ENCODE measurements at regions not wholly inside any gene's neighbourhood (a gene's known extent, or its start where the extent isn't known, plus 50 kb on each side); places are given as distances from the start of the nearest gene placed in this dataset.

DNA sequence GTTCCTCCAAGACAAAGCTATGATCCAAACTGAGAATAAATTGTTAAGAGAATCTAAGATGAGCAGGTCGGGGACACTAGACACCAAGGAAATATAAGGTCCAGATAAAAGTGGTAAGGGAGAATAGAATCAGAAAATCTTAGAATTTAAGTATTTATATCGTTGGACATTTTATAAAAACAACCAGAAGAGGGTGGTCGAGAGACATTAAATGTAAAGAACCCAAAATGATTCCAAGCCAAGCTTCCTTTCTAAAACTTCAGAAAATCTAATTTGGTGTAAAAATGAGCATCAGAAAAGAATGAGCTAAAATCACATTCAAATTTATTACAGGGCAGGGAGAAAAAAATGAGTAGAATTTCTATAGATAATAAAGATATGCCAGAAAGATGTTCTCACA lies 97.8 kb upstream of the OGFRL1 start:
- Mint-ChIP-seq H3K27me3 (peaks cover 34% of the 10 kb centered on the region), H3K27ac (ENCODE audit: low read depth) (no peak overlapping the region), H3K36me3 (ENCODE audit: insufficient read depth) (no peaks in the 10 kb centered on the region), H3K4me1 (no peaks in the 10 kb centered on the region), H3K4me3 (no peak overlapping the region), H3K9me3 (no peaks in the 10 kb centered on the region)
- DNase-seq (ENCODE audit: low spot score in 2 of 2) (no peak), ATAC-seq (replicated peaks; ENCODE audit: extremely low read depth, poor library complexity, severe bottlenecking) (no peak)

DNA sequence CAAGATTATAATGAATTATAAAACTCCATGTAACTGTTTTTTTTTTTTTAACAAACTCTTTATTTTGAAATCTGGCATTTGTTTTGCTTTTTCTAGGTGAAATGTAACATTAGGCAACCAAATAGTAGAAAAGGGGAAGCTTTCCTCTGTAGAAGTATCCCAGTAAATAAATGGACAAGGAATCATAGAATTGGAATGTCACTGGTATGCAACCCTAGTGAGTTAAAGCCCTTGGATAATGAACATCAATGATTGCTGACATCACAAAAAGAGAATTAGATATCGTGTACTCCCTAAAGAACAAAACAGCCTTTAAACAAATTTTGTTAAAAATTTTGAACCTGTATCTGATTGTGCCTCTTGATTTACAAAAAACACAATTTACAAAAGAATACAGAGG lies 93.9 kb upstream of the OGFRL1 start:
- Mint-ChIP-seq H3K4me3 (no peak overlapping the region), H3K27me3 (peaks cover 10% of the 10 kb centered on the region), H3K27ac (ENCODE audit: low read depth) (no peak overlapping the region), H3K4me1 (no peaks in the 10 kb centered on the region), H3K9me3 (no peaks in the 10 kb centered on the region), H3K36me3 (ENCODE audit: insufficient read depth) (no peaks in the 10 kb centered on the region)
- no peak for ATAC-seq (replicated peaks; ENCODE audit: extremely low read depth, poor library complexity, severe bottlenecking)
- no peak for DNase-seq (ENCODE audit: low spot score in 2 of 2)

DNA sequence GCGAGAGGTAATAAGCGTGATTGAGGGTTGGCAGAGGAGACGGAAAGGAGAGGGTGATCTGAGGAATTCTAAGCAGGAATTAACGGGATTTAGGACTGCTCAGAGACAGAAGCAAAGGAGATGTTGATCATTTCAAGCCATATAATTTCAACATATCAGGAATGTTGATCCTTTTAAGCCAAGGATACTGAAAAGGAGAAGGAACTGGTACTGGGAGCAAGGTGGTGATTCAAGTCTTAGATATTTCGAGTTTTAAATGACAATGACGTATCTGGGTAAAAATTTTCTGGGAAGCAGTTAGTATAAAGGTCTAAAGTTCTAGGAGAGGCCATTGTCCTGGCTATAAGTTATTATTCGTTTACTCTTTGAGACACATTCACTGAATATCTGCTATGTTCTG lies 91.3 kb upstream of the OGFRL1 start:
- H3K36me3 Mint-ChIP-seq (ENCODE audit: insufficient read depth): no peaks in the 10 kb centered on the region
- H3K9me3 Mint-ChIP-seq: no peaks in the 10 kb centered on the region
- ATAC-seq (replicated peaks; ENCODE audit: extremely low read depth, poor library complexity, severe bottlenecking) (no peak), DNase-seq (ENCODE audit: low spot score in 2 of 2) (no peak)
- no peaks in the 10 kb centered on the region for H3K27me3 Mint-ChIP-seq
- H3K4me3 Mint-ChIP-seq: no peak overlapping the region
- no peaks in the 10 kb centered on the region for H3K4me1 Mint-ChIP-seq
- no peak overlapping the region for H3K27ac Mint-ChIP-seq (ENCODE audit: low read depth)

- Mint-ChIP-seq H3K4me3 (no peak overlapping the region), H3K27ac (ENCODE audit: low read depth) (no peak overlapping the region), H3K36me3 (ENCODE audit: insufficient read depth) (no peaks in the 10 kb centered on the region), H3K4me1 (no peaks in the 10 kb centered on the region), H3K9me3 (no peaks in the 10 kb centered on the region), H3K27me3 (no peaks in the 10 kb centered on the region)
- DNase-seq (ENCODE audit: low spot score in 2 of 2) (no peak), ATAC-seq (replicated peaks; ENCODE audit: extremely low read depth, poor library complexity, severe bottlenecking) (no peak)
These were observed 90.8 kb upstream of the OGFRL1 start for GRCh38 chr6:71197780-71198179.

GRCh38 chr6:71198908-71199307 lies 89.7 kb upstream of the OGFRL1 start:
- H3K9me3 Mint-ChIP-seq: no peaks in the 10 kb centered on the region
- no peaks in the 10 kb centered on the region for H3K36me3 Mint-ChIP-seq (ENCODE audit: insufficient read depth)
- H3K4me1 Mint-ChIP-seq: no peaks in the 10 kb centered on the region
- peaks cover 8% of the 10 kb centered on the region for H3K27me3 Mint-ChIP-seq
- no peak overlapping the region for H3K4me3 Mint-ChIP-seq
- ATAC-seq (replicated peaks; ENCODE audit: extremely low read depth, poor library complexity, severe bottlenecking) (no peak), DNase-seq (ENCODE audit: low spot score in 2 of 2) (no peak)
- H3K27ac Mint-ChIP-seq (ENCODE audit: low read depth): no peak overlapping the region

- no peaks in the 10 kb centered on the region for H3K4me1 Mint-ChIP-seq
- ATAC-seq (replicated peaks; ENCODE audit: extremely low read depth, poor library complexity, severe bottlenecking) (no peak), DNase-seq (ENCODE audit: low spot score in 2 of 2) (no peak)
- no peaks in the 10 kb centered on the region for H3K9me3 Mint-ChIP-seq
- no peaks in the 10 kb centered on the region for H3K36me3 Mint-ChIP-seq (ENCODE audit: insufficient read depth)
- H3K4me3 Mint-ChIP-seq: no peak overlapping the region
- no peak overlapping the region for H3K27ac Mint-ChIP-seq (ENCODE audit: low read depth)
- H3K27me3 Mint-ChIP-seq: peaks cover 16% of the 10 kb centered on the region
These were observed 88.9 kb upstream of the OGFRL1 start for GRCh38 chr6:71199736-71200135.

DNA sequence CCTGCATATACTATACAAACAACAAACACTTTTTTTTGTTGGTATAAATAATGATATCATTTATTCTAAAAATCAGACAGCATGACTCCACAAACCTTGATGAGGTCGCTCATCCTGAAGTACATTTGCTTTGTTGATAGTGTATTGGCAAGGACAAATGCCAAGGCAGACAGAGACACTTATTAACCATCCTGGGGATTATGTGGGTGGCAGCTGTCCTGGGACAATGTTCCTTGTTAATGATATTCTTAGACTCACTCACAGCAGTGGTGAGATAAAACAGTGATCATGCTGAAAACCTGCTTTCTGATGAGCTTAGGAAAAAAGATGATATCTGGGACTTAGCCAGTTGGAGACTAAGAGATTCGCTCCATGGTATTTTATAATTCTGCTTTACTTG lies 85.4 kb upstream of the OGFRL1 start:
- no peak for ATAC-seq (replicated peaks; ENCODE audit: extremely low read depth, poor library complexity, severe bottlenecking)
- no peak for DNase-seq (ENCODE audit: low spot score in 2 of 2)
- Mint-ChIP-seq H3K27ac (ENCODE audit: low read depth) (no peak overlapping the region), H3K4me1 (no peaks in the 10 kb centered on the region), H3K4me3 (no peak overlapping the region), H3K27me3 (peaks cover 24% of the 10 kb centered on the region), H3K9me3 (no peaks in the 10 kb centered on the region), H3K36me3 (ENCODE audit: insufficient read depth) (no peaks in the 10 kb centered on the region)

GRCh38 chr6:71204741-71205140 lies 83.9 kb upstream of the OGFRL1 start:
- DNase-seq (ENCODE audit: low spot score in 2 of 2): no peak
- H3K27me3 Mint-ChIP-seq: peaks cover 30% of the 10 kb centered on the region
- ATAC-seq (replicated peaks; ENCODE audit: extremely low read depth, poor library complexity, severe bottlenecking): no peak
- H3K4me3 Mint-ChIP-seq: no peak overlapping the region
- H3K36me3 Mint-ChIP-seq (ENCODE audit: insufficient read depth): no peaks in the 10 kb centered on the region
- H3K4me1 Mint-ChIP-seq: no peaks in the 10 kb centered on the region
- H3K9me3 Mint-ChIP-seq: no peaks in the 10 kb centered on the region
- H3K27ac Mint-ChIP-seq (ENCODE audit: low read depth): no peak overlapping the region

DNA sequence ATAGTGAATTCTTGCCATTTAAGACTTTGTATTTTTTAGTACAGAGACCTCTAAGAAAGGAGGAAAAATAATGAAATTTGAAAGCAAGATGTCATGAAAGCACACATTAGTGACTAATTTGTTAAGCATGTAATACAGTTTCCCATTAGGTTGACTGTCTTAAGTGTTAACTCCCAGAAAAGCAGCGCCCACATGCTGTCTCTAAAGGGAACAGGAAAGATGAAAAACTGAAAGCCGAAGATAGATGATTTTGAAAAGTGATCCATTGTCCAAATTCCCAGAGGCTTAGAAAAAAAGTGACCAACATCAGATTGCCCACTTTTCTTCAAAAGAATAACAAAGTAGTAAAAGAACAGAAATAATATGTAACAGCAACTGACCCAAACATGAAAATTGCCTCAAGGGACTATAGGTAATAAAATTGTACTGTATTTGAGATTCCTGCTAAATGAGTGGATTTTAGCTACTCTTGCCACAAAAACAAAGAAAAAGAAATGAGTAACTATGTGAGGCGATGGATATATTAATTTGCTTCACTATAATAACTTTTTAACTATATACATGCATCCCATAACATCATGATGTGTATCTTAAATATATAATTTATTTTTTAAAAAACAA lies 83.2 kb upstream of the OGFRL1 start:
- Mint-ChIP-seq H3K4me1 (no peaks in the 10 kb centered on the region), H3K27ac (ENCODE audit: low read depth) (no peak overlapping the region), H3K36me3 (ENCODE audit: insufficient read depth) (no peaks in the 10 kb centered on the region)

DNA sequence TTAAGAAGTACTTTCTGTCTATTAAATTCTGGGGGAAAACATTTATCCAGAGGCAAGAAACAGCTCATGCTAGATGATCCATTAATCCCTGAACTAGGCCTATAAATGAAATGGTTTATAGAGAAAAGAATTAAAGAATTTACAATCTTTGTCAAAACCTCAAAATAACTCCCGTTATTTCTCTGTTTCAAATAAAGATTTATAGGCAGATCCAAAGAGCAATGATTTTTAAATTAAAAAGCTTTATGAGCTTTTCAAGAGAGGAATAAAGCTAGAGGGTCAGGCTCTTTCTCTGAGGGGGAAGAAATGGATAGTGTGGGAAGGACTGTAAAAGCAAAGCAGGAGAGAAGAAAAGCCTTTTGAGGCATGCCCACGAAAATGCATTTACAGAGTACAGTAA lies 82.5 kb upstream of the OGFRL1 start:
- DNase-seq (ENCODE audit: low spot score in 2 of 2) (no peak), ATAC-seq (replicated peaks; ENCODE audit: extremely low read depth, poor library complexity, severe bottlenecking) (no peak)
- no peak overlapping the region for H3K4me3 Mint-ChIP-seq
- H3K4me1 Mint-ChIP-seq: no peaks in the 10 kb centered on the region
- H3K27ac Mint-ChIP-seq (ENCODE audit: low read depth): no peak overlapping the region
- H3K36me3 Mint-ChIP-seq (ENCODE audit: insufficient read depth): no peaks in the 10 kb centered on the region
- H3K27me3 Mint-ChIP-seq: peaks cover 35% of the 10 kb centered on the region
- H3K9me3 Mint-ChIP-seq: no peaks in the 10 kb centered on the region

More for the DNA sequence above, 83.2 kb upstream of the OGFRL1 start:
- Mint-ChIP-seq H3K9me3 (no peaks in the 10 kb centered on the region), H3K4me3 (no peak overlapping the region), H3K27me3 (peaks cover 30% of the 10 kb centered on the region)
- DNase-seq (ENCODE audit: low spot score in 2 of 2): no peak
- ATAC-seq (replicated peaks; ENCODE audit: extremely low read depth, poor library complexity, severe bottlenecking): no peak

DNA sequence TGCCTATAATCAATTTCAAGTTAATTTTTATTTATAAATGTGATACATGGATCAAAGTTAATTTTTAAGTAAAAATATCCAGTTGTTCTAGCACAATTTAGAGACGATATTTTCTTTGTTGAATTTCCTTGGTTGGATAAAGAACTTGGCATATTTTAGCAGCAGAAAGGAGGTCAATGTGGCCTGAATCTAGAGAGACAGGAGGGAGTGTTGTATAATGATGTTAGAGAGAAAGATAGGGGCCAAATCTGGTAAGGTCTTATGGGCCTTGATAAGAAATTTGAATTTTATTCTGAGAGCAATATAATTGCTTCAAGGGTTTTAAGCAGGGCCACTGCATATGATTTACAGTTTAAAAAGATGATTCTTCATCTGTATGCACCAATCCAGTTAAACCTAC lies 79.4 kb upstream of the OGFRL1 start:
- H3K9me3 Mint-ChIP-seq: no peaks in the 10 kb centered on the region
- H3K27me3 Mint-ChIP-seq: peaks cover 38% of the 10 kb centered on the region
- no peaks in the 10 kb centered on the region for H3K36me3 Mint-ChIP-seq (ENCODE audit: insufficient read depth)
- no peak for DNase-seq (ENCODE audit: low spot score in 2 of 2)
- no peak overlapping the region for H3K27ac Mint-ChIP-seq (ENCODE audit: low read depth)
- H3K4me3 Mint-ChIP-seq: no peak overlapping the region
- no peaks in the 10 kb centered on the region for H3K4me1 Mint-ChIP-seq
- no peak for ATAC-seq (replicated peaks; ENCODE audit: extremely low read depth, poor library complexity, severe bottlenecking)

GRCh38 chr6:71209626-71210025 lies 79.0 kb upstream of the OGFRL1 start:
- H3K4me3 Mint-ChIP-seq: no peak overlapping the region
- DNase-seq (ENCODE audit: low spot score in 2 of 2) (no peak), ATAC-seq (replicated peaks; ENCODE audit: extremely low read depth, poor library complexity, severe bottlenecking) (no peak)
- no peak overlapping the region for H3K27ac Mint-ChIP-seq (ENCODE audit: low read depth)
- H3K36me3 Mint-ChIP-seq (ENCODE audit: insufficient read depth): no peaks in the 10 kb centered on the region
- H3K27me3 Mint-ChIP-seq: peaks cover 33% of the 10 kb centered on the region
- no peaks in the 10 kb centered on the region for H3K4me1 Mint-ChIP-seq
- H3K9me3 Mint-ChIP-seq: no peaks in the 10 kb centered on the region

GRCh38 chr6:71211799-71212198 lies 76.8 kb upstream of the OGFRL1 start:
- Mint-ChIP-seq H3K9me3 (no peaks in the 10 kb centered on the region), H3K36me3 (ENCODE audit: insufficient read depth) (no peaks in the 10 kb centered on the region), H3K27me3 (peaks cover 25% of the 10 kb centered on the region), H3K4me3 (no peak overlapping the region), H3K4me1 (no peaks in the 10 kb centered on the region), H3K27ac (ENCODE audit: low read depth) (no peak overlapping the region)
- ATAC-seq (replicated peaks; ENCODE audit: extremely low read depth, poor library complexity, severe bottlenecking): no peak
- DNase-seq (ENCODE audit: low spot score in 2 of 2): no peak

DNA sequence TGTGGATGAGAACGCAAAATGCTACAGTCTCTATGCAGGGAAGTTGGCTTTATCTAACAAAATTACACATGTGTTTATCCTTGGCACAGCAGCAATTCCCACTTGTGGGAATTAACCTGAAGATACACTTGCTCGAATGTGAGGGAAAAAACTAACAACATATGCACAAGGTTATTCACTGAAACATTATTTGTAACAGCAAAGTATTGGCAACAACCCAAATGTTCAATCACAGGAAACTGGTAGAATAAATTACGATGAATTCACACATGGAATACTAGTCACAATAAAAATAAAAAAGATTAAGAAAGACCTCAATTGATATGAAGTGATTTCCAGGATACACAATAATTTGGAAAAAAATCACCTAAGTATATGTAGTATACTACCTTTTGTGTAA lies 68.1 kb upstream of the OGFRL1 start:
- H3K4me1 Mint-ChIP-seq: peaks cover 9% of the 10 kb centered on the region
- H3K36me3 Mint-ChIP-seq (ENCODE audit: insufficient read depth): no peaks in the 10 kb centered on the region
- H3K27me3 Mint-ChIP-seq: no peaks in the 10 kb centered on the region
- ATAC-seq (replicated peaks; ENCODE audit: extremely low read depth, poor library complexity, severe bottlenecking) (no peak), DNase-seq (ENCODE audit: low spot score in 2 of 2) (no peak)
- no peak overlapping the region for H3K27ac Mint-ChIP-seq (ENCODE audit: low read depth)
- no peak overlapping the region for H3K4me3 Mint-ChIP-seq
- no peaks in the 10 kb centered on the region for H3K9me3 Mint-ChIP-seq
